A673 (cell line): ENCODE measurements at regions not wholly inside any gene's neighbourhood (a gene's known extent, or its start where the extent isn't known, plus 50 kb on each side); places are given as distances from the start of the nearest gene placed in this dataset.

Experiments
- BruUV-seq: library from RNA; stranded (reverse); fragments of 400-500 nt; replicated peaks from 2 replicates; lab custom pipeline; 2021; lab: Mats Ljungman, UMichigan
- CTCF ChIA-PET: fragments of 300-600 bp; sonication (Branson Sonifier 250); formaldehyde crosslinking; loops from one replicate; lab custom pipeline; 2022; ENCODE audit warnings: antibody characterized with exemption; lab: Charles Lee
- POLR2A ChIA-PET: fragments of 300-600 bp; sonication (Branson Sonifier 250); formaldehyde crosslinking; loops from one replicate; lab custom pipeline; 2022; ENCODE audit warnings: antibody characterized with exemption; ENCODE audit not compliant: low non-redundant PET; lab: Charles Lee
- DNase-seq: peaks from one replicate; pipeline ENCODE4 v3.0.0-alpha.2; 2015; ENCODE audit warnings: low spot score
- H3K27ac ChIP-seq: fragments of 200-600 bp; sonication (generic); 2 replicates; pipeline ENCODE4 v1.5.1; 2016; ENCODE audit warnings: mixed run types, low read depth, mild to moderate bottlenecking, mixed read lengths, antibody characterized with exemption, low read length; ENCODE audit not compliant: poor library complexity, severe bottlenecking
- H3K27me3 ChIP-seq: fragments of 200-600 bp; sonication (generic); replicated peaks from 2 replicates; pipeline ENCODE4 v1.6.1; 2017; ENCODE audit warnings: mixed run types, low read depth, mild to moderate bottlenecking, mixed read lengths, antibody characterized with exemption, low read length; ENCODE audit not compliant: insufficient read depth, poor library complexity
- H3K36me3 ChIP-seq: fragments of 200-600 bp; sonication (generic); 2 replicates; pipeline ENCODE4 v1.6.1; 2016; ENCODE audit warnings: mixed run types, mild to moderate bottlenecking, mixed read lengths, antibody characterized with exemption, low read length; ENCODE audit not compliant: insufficient read depth, poor library complexity, severe bottlenecking
- H3K4me1 ChIP-seq: fragments of 200-600 bp; sonication (generic); 2 replicates; pipeline ENCODE4 v1.6.1; 2017; ENCODE audit warnings: mixed run types, mild to moderate bottlenecking, mixed read lengths, antibody characterized with exemption, low read length; ENCODE audit not compliant: insufficient read depth, poor library complexity, severe bottlenecking
- H3K4me3 ChIP-seq: fragments of 200-600 bp; sonication (generic); 2 replicates; pipeline ENCODE4 v1.5.1; 2016; ENCODE audit warnings: low read depth, mixed run types, mild to moderate bottlenecking, mixed read lengths, low read length; ENCODE audit not compliant: poor library complexity, severe bottlenecking
- H3K9me3 ChIP-seq: fragments of 200-600 bp; sonication (generic); 2 replicates; pipeline ENCODE4 v1.6.1; 2016; ENCODE audit warnings: mixed run types, low read depth, mild to moderate bottlenecking, mixed read lengths, antibody characterized with exemption, low read length; ENCODE audit not compliant: poor library complexity, severe bottlenecking
- CTCF ChIP-seq: fragments of 300-800, 200-600 bp; sonication (generic); conservative IDR thresholded peaks from 2 replicates; pipeline ENCODE4 v1.5.1; 2017; ENCODE audit warnings: low read depth, mild to moderate bottlenecking, antibody characterized with exemption, low read length, moderate library complexity, mixed read lengths
- EZH2 ChIP-seq: fragments of 200-600 bp; sonication (generic); IDR thresholded peaks from 2 replicates; pipeline ENCODE4 v1.6.1; 2017; ENCODE audit warnings: borderline replicate concordance, low read depth, mild to moderate bottlenecking, mixed read lengths, antibody characterized with exemption, low read length; ENCODE audit not compliant: poor library complexity, severe bottlenecking
- intact Hi-C: fragments of 100-400 bp; cut with micrococcal nuclease; formaldehyde crosslinking; loops from one replicate; pipeline ENCODE4 v1.10.0; 2022; ENCODE audit not compliant: unreplicated experiment

GRCh38 chr2:12440731-12441130 lies 276.0 kb upstream of the TRIB2 start:
- Histone ChIP-seq H3K36me3 (no peaks in the 10 kb centered on the region), H3K9me3 (no peaks in the 10 kb centered on the region), H3K27me3 (no peaks in the 10 kb centered on the region), H3K4me3 (no peak overlapping the region), H3K27ac (no peak overlapping the region), H3K4me1 (peaks cover 19% of the 10 kb centered on the region)
- POLR2A ChIA-PET, result no interaction called here
- CTCF ChIA-PET, result no interaction called here
- TF ChIP-seq EZH2 (no peak), CTCF (no peak)
- peak; percentile 65 for DNase-seq
- BruUV-seq, result no TSS peak
- intact Hi-C loops, result no loop called here

- Histone ChIP-seq H3K27me3 (no peaks in the 10 kb centered on the region), H3K9me3 (no peaks in the 10 kb centered on the region), H3K4me1 (peaks cover 14% of the 10 kb centered on the region), H3K27ac (no peak overlapping the region), H3K36me3 (no peaks in the 10 kb centered on the region), H3K4me3 (no peak overlapping the region)
- DNase-seq, result no peak
- intact Hi-C loops, result no loop called here
- POLR2A ChIA-PET, result no interaction called here
- TF ChIP-seq CTCF (no peak), EZH2 (no peak)
- no TSS peak for BruUV-seq
- CTCF ChIA-PET, result interaction anchor here (0.6 kb wide), 1 partner anchor 615 kb away, joined by 9 read pairs; no protein-coding TSS in a partner anchor
These were observed 274.8 kb upstream of the TRIB2 start for GRCh38 chr2:12441750-12442475.

GRCh38 chr2:12442476-12442847 lies 274.3 kb upstream of the TRIB2 start:
- no peak overlapping the region for H3K4me3 ChIP-seq
- BruUV-seq, result no TSS peak
- no peaks in the 10 kb centered on the region for H3K36me3 ChIP-seq
- ChIA-PET CTCF (interaction anchor here (0.6 kb wide), 1 partner anchor 616 kb away, joined by 9 read pairs; no protein-coding TSS in a partner anchor), POLR2A (interaction anchor here (0.6 kb wide), 1 partner anchor 241 kb away, joined by 5 read pairs; no protein-coding TSS in a partner anchor)
- intact Hi-C loops, result no loop called here
- H3K9me3 ChIP-seq, result no peaks in the 10 kb centered on the region
- DNase-seq, result no peak
- H3K27me3 ChIP-seq, result no peaks in the 10 kb centered on the region
- no peak overlapping the region for H3K27ac ChIP-seq
- TF ChIP-seq EZH2, result no peak
- no peak for TF ChIP-seq CTCF
- H3K4me1 ChIP-seq, result peaks cover 14% of the 10 kb centered on the region
